GM23338 (cell line): ENCODE measurements at regions not wholly inside any gene's neighbourhood (a gene's known extent, or its start where the extent isn't known, plus 50 kb on each side); places are given as distances from the start of the nearest gene placed in this dataset.

ENCODE experiments used
- ATAC-seq: fragments of 200-7000 bp; cut with Tn5 transposase; 3 replicates; pipeline ENCODE4 v1.9.1; 2020
- DNase-seq: peaks from one replicate; pipeline ENCODE4 v3.0.0-alpha.2; 2015; ENCODE audit warnings: low spot score
- H2AFZ ChIP-seq: fragments of 200-600 bp; sonication (generic); 2 replicates; pipeline ENCODE4 v1.8.0; 2016; ENCODE audit warnings: antibody characterized with exemption, mild to moderate bottlenecking, moderate library complexity
- H3F3A ChIP-seq: fragments of 200-600 bp; sonication (generic); replicated peaks from 2 replicates; pipeline ENCODE4 v1.8.0; 2017; ENCODE audit warnings: antibody characterized with exemption, mixed run types, low read depth
- H3K27ac ChIP-seq: fragments of 200-600 bp; sonication (generic); 2 replicates; pipeline ENCODE4 v1.6.1; 2016; ENCODE audit warnings: low read depth
- H3K27me3 ChIP-seq: fragments of 200-600 bp; sonication (generic); 2 replicates; pipeline ENCODE4 v1.8.0; 2016; ENCODE audit warnings: mild to moderate bottlenecking, mixed run types, moderate library complexity; ENCODE audit not compliant: insufficient read depth
- H3K36me3 ChIP-seq: fragments of 200-600 bp; sonication (generic); 2 replicates; pipeline ENCODE4 v1.8.0; 2016; ENCODE audit warnings: mild to moderate bottlenecking; ENCODE audit not compliant: insufficient read depth
- H3K4me1 ChIP-seq: fragments of 200-600 bp; sonication (generic); 2 replicates; pipeline ENCODE4 v1.8.0; 2016; ENCODE audit warnings: mild to moderate bottlenecking, moderate library complexity; ENCODE audit not compliant: insufficient read depth
- H3K4me2 ChIP-seq: fragments of 200-600 bp; sonication (generic); 2 replicates; pipeline ENCODE4 v1.7.1; 2017; ENCODE audit warnings: mixed run types
- H3K4me3 ChIP-seq: fragments of 200-600 bp; sonication (generic); 2 replicates; pipeline ENCODE4 v1.6.1; 2016; ENCODE audit warnings: mixed run types
- H3K79me2 ChIP-seq: fragments of 200-600 bp; sonication (generic); replicated peaks from 2 replicates; pipeline ENCODE4 v1.8.0; 2017; ENCODE audit warnings: mild to moderate bottlenecking; ENCODE audit not compliant: insufficient read depth
- H3K9me2 ChIP-seq: fragments of 200-600 bp; sonication (generic); 2 replicates; pipeline ENCODE4 v1.8.0; 2017; ENCODE audit not compliant: insufficient read depth
- H4K20me1 ChIP-seq: fragments of 200-600 bp; sonication (generic); replicated peaks from 2 replicates; pipeline ENCODE4 v1.8.0; 2017; ENCODE audit warnings: mild to moderate bottlenecking; ENCODE audit not compliant: insufficient read depth
- H3K27ac Mint-ChIP-seq: 2 replicates; pipeline ENCODE4 v1.8.0; 2020; ENCODE audit warnings: inconsistent platforms, mild to moderate bottlenecking, moderate library complexity, mixed read lengths
- H3K27me3 Mint-ChIP-seq: 3 replicates; pipeline ENCODE4 v1.8.0; 2022; ENCODE audit warnings: low read depth, mild to moderate bottlenecking, moderate library complexity, mixed read lengths, inconsistent platforms; ENCODE audit not compliant: insufficient read depth, poor library complexity
- H3K36me3 Mint-ChIP-seq: 3 replicates; pipeline ENCODE4 v1.8.0; 2021; ENCODE audit warnings: low read depth, mild to moderate bottlenecking, inconsistent platforms, moderate library complexity, mixed read lengths
- H3K4me1 Mint-ChIP-seq: 3 replicates; pipeline ENCODE4 v1.8.0; 2020; ENCODE audit warnings: mild to moderate bottlenecking, inconsistent platforms, mixed read lengths
- H3K4me3 Mint-ChIP-seq: 3 replicates; pipeline ENCODE4 v1.8.0; 2021; ENCODE audit warnings: moderate library complexity, mild to moderate bottlenecking, inconsistent platforms, mixed read lengths
- H3K9me3 Mint-ChIP-seq: 3 replicates; pipeline ENCODE4 v1.8.0; 2020; ENCODE audit warnings: moderate library complexity, mild to moderate bottlenecking, inconsistent platforms, mixed read lengths
- CREB1 ChIP-seq: fragments of 250-450 bp; sonication (Bioruptor Pico); IDR thresholded peaks from 2 replicates; pipeline ENCODE4 v1.5.0; 2020; ENCODE audit warnings: low read depth, mild to moderate bottlenecking, moderate library complexity
- EZH2phosphoT487 ChIP-seq: fragments of 200-600 bp; sonication (generic); IDR thresholded peaks from one replicate; pipeline ENCODE4 v1.8.1; 2018; ENCODE audit warnings: antibody characterized with exemption; ENCODE audit not compliant: unreplicated experiment
- JUNB ChIP-seq: IDR thresholded peaks from one replicate; pipeline ENCODE4 v1.6.1; 2016; ENCODE audit warnings: antibody characterized with exemption; ENCODE audit not compliant: unreplicated experiment
- NANOG ChIP-seq: IDR thresholded peaks from 2 replicates; pipeline ENCODE4 v1.6.1; 2016; ENCODE audit warnings: antibody characterized with exemption, borderline replicate concordance
- POLR2AphosphoS5 ChIP-seq: IDR thresholded peaks from 2 replicates; pipeline ENCODE4 v1.6.1; 2016; ENCODE audit warnings: antibody characterized with exemption, low read depth
- TF ChIP-seq, protein P1 (sequence below): IDR thresholded peaks from 2 replicates; pipeline ENCODE4 v1.6.1; 2016; ENCODE audit warnings: antibody characterized with exemption
- TF ChIP-seq, protein P2 (sequence below): IDR thresholded peaks from one replicate; pipeline ENCODE4 v1.6.1; 2018; ENCODE audit warnings: antibody characterized with exemption; ENCODE audit not compliant: unreplicated experiment
- TF ChIP-seq, protein P3 (sequence below): fragments of 250-450 bp; sonication (Bioruptor Pico); IDR thresholded peaks from 2 replicates; pipeline ENCODE4 v1.5.0; 2020; ENCODE audit warnings: mild to moderate bottlenecking, moderate library complexity

DNA sequence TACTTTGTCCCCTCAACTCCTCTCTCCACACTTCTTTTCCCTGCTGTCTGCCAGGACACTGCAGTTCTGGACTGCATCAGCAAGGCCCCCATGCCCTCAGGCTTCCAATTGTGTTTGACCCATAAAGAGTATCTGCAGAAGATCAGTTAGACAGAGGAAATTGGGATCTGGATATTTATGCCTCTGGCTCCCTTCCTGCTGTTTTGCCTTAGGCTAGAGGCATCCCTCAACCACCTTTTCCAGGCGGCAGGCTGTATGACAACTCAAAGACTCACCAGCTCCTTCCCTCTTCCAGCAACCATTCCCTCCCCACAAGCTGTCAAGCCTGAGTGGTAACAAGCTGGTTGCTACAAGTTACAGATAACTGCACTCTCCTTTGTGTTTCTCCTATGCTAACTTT is 66.4 kb upstream of the NDP start:
- no peaks in the 10 kb centered on the region for H3K9me3 Mint-ChIP-seq
- Histone ChIP-seq H3K9me2 (no peaks in the 10 kb centered on the region), H3K4me2 (no peak overlapping the region), H3K79me2 (no peaks in the 10 kb centered on the region), H3K4me1 (no peaks in the 10 kb centered on the region; the same call in 1 of the 2 replicates), H3K27ac (no peak overlapping the region), H3K36me3 (no peaks in the 10 kb centered on the region), H3K27me3 (no peaks in the 10 kb centered on the region), H3K4me3 (no peak overlapping the region), H3F3A (no peaks in the 10 kb centered on the region), H2AFZ (no peak overlapping the region), H4K20me1 (no peaks in the 10 kb centered on the region)
- DNase-seq (no peak), ATAC-seq (no peak)
- H3K36me3 Mint-ChIP-seq: no peaks in the 10 kb centered on the region
- no peak overlapping the region for H3K4me3 Mint-ChIP-seq
- TF ChIP-seq JUNB (no peak), CREB1 (no peak), EZH2phosphoT487 (no peak), POLR2AphosphoS5 (no peak)
- TF ChIP-seq, protein P1, sequence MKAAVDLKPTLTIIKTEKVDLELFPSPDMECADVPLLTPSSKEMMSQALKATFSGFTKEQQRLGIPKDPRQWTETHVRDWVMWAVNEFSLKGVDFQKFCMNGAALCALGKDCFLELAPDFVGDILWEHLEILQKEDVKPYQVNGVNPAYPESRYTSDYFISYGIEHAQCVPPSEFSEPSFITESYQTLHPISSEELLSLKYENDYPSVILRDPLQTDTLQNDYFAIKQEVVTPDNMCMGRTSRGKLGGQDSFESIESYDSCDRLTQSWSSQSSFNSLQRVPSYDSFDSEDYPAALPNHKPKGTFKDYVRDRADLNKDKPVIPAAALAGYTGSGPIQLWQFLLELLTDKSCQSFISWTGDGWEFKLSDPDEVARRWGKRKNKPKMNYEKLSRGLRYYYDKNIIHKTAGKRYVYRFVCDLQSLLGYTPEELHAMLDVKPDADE: no peak
- no peak overlapping the region for H3K27ac Mint-ChIP-seq
- no peaks in the 10 kb centered on the region for H3K4me1 Mint-ChIP-seq
- peaks cover 1% of the 10 kb centered on the region for H3K27me3 Mint-ChIP-seq

DNA sequence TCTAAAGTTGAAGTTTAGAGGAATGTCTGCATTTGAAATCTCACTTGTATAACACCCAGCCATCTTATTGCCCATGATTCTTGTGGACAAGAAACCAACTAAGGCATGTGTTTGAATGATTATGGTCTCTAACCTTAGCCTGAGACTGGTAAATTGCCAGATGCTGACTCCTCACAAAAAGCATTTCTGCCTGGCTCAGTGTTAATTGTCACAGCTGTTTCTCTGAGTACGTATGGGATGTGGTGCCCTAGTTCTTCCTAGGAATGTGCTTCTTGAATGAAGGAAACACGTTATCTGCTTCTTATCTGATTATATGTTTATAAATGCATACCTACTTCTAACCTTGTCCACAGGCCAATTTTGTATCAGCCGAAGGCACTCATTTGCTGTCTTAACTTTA is 63.1 kb upstream of the NDP start:
- H3K36me3 Mint-ChIP-seq: no peaks in the 10 kb centered on the region
- Histone ChIP-seq H4K20me1 (no peaks in the 10 kb centered on the region), H3K79me2 (no peaks in the 10 kb centered on the region), H3K4me1 (peaks cover 9% of the 10 kb centered on the region), H3K4me3 (no peak overlapping the region), H3K9me2 (no peaks in the 10 kb centered on the region), H3F3A (no peaks in the 10 kb centered on the region), H2AFZ (no peak overlapping the region), H3K27me3 (no peaks in the 10 kb centered on the region), H3K27ac (no peak overlapping the region), H3K4me2 (no peak overlapping the region), H3K36me3 (no peaks in the 10 kb centered on the region)
- H3K27ac Mint-ChIP-seq: no peak overlapping the region
- H3K4me3 Mint-ChIP-seq: no peak overlapping the region
- peaks cover 3% of the 10 kb centered on the region for H3K27me3 Mint-ChIP-seq
- peaks cover 18% of the 10 kb centered on the region for H3K4me1 Mint-ChIP-seq
- DNase-seq (no peak), ATAC-seq (no peak)
- no peaks in the 10 kb centered on the region for H3K9me3 Mint-ChIP-seq
- TF ChIP-seq, protein P2, sequence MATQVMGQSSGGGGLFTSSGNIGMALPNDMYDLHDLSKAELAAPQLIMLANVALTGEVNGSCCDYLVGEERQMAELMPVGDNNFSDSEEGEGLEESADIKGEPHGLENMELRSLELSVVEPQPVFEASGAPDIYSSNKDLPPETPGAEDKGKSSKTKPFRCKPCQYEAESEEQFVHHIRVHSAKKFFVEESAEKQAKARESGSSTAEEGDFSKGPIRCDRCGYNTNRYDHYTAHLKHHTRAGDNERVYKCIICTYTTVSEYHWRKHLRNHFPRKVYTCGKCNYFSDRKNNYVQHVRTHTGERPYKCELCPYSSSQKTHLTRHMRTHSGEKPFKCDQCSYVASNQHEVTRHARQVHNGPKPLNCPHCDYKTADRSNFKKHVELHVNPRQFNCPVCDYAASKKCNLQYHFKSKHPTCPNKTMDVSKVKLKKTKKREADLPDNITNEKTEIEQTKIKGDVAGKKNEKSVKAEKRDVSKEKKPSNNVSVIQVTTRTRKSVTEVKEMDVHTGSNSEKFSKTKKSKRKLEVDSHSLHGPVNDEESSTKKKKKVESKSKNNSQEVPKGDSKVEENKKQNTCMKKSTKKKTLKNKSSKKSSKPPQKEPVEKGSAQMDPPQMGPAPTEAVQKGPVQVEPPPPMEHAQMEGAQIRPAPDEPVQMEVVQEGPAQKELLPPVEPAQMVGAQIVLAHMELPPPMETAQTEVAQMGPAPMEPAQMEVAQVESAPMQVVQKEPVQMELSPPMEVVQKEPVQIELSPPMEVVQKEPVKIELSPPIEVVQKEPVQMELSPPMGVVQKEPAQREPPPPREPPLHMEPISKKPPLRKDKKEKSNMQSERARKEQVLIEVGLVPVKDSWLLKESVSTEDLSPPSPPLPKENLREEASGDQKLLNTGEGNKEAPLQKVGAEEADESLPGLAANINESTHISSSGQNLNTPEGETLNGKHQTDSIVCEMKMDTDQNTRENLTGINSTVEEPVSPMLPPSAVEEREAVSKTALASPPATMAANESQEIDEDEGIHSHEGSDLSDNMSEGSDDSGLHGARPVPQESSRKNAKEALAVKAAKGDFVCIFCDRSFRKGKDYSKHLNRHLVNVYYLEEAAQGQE: no peak
- no peak for TF ChIP-seq NANOG
- TF ChIP-seq, protein P3, sequence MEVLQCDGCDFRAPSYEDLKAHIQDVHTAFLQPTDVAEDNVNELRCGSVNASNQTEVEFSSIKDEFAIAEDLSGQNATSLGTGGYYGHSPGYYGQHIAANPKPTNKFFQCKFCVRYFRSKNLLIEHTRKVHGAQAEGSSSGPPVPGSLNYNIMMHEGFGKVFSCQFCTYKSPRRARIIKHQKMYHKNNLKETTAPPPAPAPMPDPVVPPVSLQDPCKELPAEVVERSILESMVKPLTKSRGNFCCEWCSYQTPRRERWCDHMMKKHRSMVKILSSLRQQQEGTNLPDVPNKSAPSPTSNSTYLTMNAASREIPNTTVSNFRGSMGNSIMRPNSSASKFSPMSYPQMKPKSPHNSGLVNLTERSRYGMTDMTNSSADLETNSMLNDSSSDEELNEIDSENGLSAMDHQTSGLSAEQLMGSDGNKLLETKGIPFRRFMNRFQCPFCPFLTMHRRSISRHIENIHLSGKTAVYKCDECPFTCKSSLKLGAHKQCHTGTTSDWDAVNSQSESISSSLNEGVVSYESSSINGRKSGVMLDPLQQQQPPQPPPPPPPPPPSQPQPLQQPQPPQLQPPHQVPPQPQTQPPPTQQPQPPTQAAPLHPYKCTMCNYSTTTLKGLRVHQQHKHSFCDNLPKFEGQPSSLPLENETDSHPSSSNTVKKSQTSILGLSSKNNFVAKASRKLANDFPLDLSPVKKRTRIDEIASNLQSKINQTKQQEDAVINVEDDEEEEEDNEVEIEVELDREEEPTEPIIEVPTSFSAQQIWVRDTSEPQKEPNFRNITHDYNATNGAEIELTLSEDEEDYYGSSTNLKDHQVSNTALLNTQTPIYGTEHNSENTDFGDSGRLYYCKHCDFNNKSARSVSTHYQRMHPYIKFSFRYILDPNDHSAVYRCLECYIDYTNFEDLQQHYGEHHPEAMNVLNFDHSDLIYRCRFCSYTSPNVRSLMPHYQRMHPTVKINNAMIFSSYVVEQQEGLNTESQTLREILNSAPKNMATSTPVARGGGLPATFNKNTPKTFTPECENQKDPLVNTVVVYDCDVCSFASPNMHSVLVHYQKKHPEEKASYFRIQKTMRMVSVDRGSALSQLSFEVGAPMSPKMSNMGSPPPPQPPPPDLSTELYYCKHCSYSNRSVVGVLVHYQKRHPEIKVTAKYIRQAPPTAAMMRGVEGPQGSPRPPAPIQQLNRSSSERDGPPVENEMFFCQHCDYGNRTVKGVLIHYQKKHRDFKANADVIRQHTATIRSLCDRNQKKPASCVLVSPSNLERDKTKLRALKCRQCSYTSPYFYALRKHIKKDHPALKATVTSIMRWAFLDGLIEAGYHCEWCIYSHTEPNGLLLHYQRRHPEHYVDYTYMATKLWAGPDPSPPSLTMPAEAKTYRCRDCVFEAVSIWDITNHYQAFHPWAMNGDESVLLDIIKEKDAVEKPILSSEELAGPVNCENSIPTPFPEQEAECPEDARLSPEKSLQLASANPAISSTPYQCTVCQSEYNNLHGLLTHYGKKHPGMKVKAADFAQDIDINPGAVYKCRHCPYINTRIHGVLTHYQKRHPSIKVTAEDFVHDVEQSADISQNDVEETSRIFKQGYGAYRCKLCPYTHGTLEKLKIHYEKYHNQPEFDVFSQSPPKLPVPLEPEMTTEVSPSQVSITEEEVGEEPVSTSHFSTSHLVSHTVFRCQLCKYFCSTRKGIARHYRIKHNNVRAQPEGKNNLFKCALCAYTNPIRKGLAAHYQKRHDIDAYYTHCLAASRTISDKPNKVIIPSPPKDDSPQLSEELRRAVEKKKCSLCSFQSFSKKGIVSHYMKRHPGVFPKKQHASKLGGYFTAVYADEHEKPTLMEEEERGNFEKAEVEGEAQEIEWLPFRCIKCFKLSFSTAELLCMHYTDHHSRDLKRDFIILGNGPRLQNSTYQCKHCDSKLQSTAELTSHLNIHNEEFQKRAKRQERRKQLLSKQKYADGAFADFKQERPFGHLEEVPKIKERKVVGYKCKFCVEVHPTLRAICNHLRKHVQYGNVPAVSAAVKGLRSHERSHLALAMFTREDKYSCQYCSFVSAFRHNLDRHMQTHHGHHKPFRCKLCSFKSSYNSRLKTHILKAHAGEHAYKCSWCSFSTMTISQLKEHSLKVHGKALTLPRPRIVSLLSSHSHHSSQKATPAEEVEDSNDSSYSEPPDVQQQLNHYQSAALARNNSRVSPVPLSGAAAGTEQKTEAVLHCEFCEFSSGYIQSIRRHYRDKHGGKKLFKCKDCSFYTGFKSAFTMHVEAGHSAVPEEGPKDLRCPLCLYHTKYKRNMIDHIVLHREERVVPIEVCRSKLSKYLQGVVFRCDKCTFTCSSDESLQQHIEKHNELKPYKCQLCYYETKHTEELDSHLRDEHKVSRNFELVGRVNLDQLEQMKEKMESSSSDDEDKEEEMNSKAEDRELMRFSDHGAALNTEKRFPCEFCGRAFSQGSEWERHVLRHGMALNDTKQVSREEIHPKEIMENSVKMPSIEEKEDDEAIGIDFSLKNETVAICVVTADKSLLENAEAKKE: no peak
- no peak for TF ChIP-seq EZH2phosphoT487
- TF ChIP-seq, protein P1: no peak
